ENCODE measurements at regions not wholly inside any gene's neighbourhood (a gene's known extent, or its start where the extent isn't known, plus 50 kb on each side); places are given as distances from the start of the nearest gene placed in this dataset.

GRCh38 chr10:4352414-4352961 is 473.5 kb upstream of the AKR1E2 start:
- no peak for DNase-seq
- in situ Hi-C loops (cut with MboI; ENCODE audit: low pct_unique_long_range_greater_than_20kb, low sequenced_read_pairs): no loop called here

GRCh38 chr10:4351723-4352413 is 474.1 kb upstream of the AKR1E2 start:
- no peak for DNase-seq
- in situ Hi-C loops (cut with MboI; ENCODE audit: low pct_unique_long_range_greater_than_20kb, low sequenced_read_pairs): no loop called here

- in situ Hi-C loops (cut with MboI; ENCODE audit: low pct_unique_long_range_greater_than_20kb, low sequenced_read_pairs): no loop called here
Observed at GRCh38 chr10:4347397-4347796, 478.6 kb upstream of the AKR1E2 start.

GRCh38 chr10:4345877-4346646 is 479.9 kb upstream of the AKR1E2 start:
- no peak for DNase-seq
- in situ Hi-C loops (cut with MboI; ENCODE audit: low pct_unique_long_range_greater_than_20kb, low sequenced_read_pairs): no loop called here

More at GRCh38 chr10:4347397-4347796, 478.6 kb upstream of the AKR1E2 start:
- no peak for DNase-seq

- no peak for DNase-seq
- in situ Hi-C loops (cut with MboI; ENCODE audit: low pct_unique_long_range_greater_than_20kb, low sequenced_read_pairs): no loop called here
Observed at GRCh38 chr10:4344492-4344994, 481.5 kb upstream of the AKR1E2 start.

- DNase-seq: no peak
- in situ Hi-C loops (cut with MboI; ENCODE audit: low pct_unique_long_range_greater_than_20kb, low sequenced_read_pairs): no loop called here
Observed at GRCh38 chr10:4343873-4344272, 482.1 kb upstream of the AKR1E2 start.

- in situ Hi-C loops (cut with MboI; ENCODE audit: low pct_unique_long_range_greater_than_20kb, low sequenced_read_pairs): no loop called here
- no peak for DNase-seq
Observed at GRCh38 chr10:4343091-4343490, 482.9 kb upstream of the AKR1E2 start.

GRCh38 chr10:4338768-4339167 is 487.2 kb upstream of the AKR1E2 start:
- in situ Hi-C loops (cut with MboI; ENCODE audit: low pct_unique_long_range_greater_than_20kb, low sequenced_read_pairs): no loop called here

GRCh38 chr10:4337563-4337962 is 488.4 kb upstream of the AKR1E2 start:
- DNase-seq: peak; percentile 21

More at GRCh38 chr10:4338768-4339167, 487.2 kb upstream of the AKR1E2 start:
- no peak for DNase-seq

GRCh38 chr10:4334871-4335270 is 491.1 kb upstream of the AKR1E2 start:
- DNase-seq: no peak
- in situ Hi-C loops (cut with MboI; ENCODE audit: low pct_unique_long_range_greater_than_20kb, low sequenced_read_pairs): no loop called here

More at GRCh38 chr10:4337563-4337962, 488.4 kb upstream of the AKR1E2 start:
- in situ Hi-C loops (cut with MboI; ENCODE audit: low pct_unique_long_range_greater_than_20kb, low sequenced_read_pairs): no loop called here

- DNase-seq: peak; percentile 8
- in situ Hi-C loops (cut with MboI; ENCODE audit: low pct_unique_long_range_greater_than_20kb, low sequenced_read_pairs): no loop called here
Observed at GRCh38 chr10:4334015-4334414, 492.0 kb upstream of the AKR1E2 start.

- peak; percentile 82 for DNase-seq
- in situ Hi-C loops (cut with MboI; ENCODE audit: low pct_unique_long_range_greater_than_20kb, low sequenced_read_pairs): no loop called here
Observed at GRCh38 chr10:4333459-4333894, 492.5 kb upstream of the AKR1E2 start.

GRCh38 chr10:4332764-4333458 is 493.1 kb upstream of the AKR1E2 start:
- DNase-seq: no peak
- in situ Hi-C loops (cut with MboI; ENCODE audit: low pct_unique_long_range_greater_than_20kb, low sequenced_read_pairs): no loop called here

- DNase-seq: no peak
- in situ Hi-C loops (cut with MboI; ENCODE audit: low pct_unique_long_range_greater_than_20kb, low sequenced_read_pairs): no loop called here
Observed at GRCh38 chr10:4331150-4331549, 494.9 kb upstream of the AKR1E2 start.

GRCh38 chr10:4330636-4331035 is 495.4 kb upstream of the AKR1E2 start:
- no peak for DNase-seq
- in situ Hi-C loops (cut with MboI; ENCODE audit: low pct_unique_long_range_greater_than_20kb, low sequenced_read_pairs): no loop called here

GRCh38 chr10:4329225-4329624 is 496.8 kb upstream of the AKR1E2 start:
- no peak for DNase-seq
- in situ Hi-C loops (cut with MboI; ENCODE audit: low pct_unique_long_range_greater_than_20kb, low sequenced_read_pairs): no loop called here

- no peak for DNase-seq
- in situ Hi-C loops (cut with MboI; ENCODE audit: low pct_unique_long_range_greater_than_20kb, low sequenced_read_pairs): no loop called here
Observed at GRCh38 chr10:4326647-4327046, 499.4 kb upstream of the AKR1E2 start.

- no peak for DNase-seq
- in situ Hi-C loops (cut with MboI; ENCODE audit: low pct_unique_long_range_greater_than_20kb, low sequenced_read_pairs): no loop called here
Observed at GRCh38 chr10:4319870-4320367, 506.1 kb upstream of the AKR1E2 start.

GRCh38 chr10:4316161-4316810 is 509.7 kb upstream of the AKR1E2 start:
- DNase-seq: no peak

More at GRCh38 chr10:4316161-4316810, 509.7 kb upstream of the AKR1E2 start:
- in situ Hi-C loops (cut with MboI; ENCODE audit: low pct_unique_long_range_greater_than_20kb, low sequenced_read_pairs): no loop called here

Measured in KBM-7 (cell line).